ENCODE measurements at regions not wholly inside any gene's neighbourhood (a gene's known extent, or its start where the extent isn't known, plus 50 kb on each side); places are given as distances from the start of the nearest gene placed in this dataset.

DNA sequence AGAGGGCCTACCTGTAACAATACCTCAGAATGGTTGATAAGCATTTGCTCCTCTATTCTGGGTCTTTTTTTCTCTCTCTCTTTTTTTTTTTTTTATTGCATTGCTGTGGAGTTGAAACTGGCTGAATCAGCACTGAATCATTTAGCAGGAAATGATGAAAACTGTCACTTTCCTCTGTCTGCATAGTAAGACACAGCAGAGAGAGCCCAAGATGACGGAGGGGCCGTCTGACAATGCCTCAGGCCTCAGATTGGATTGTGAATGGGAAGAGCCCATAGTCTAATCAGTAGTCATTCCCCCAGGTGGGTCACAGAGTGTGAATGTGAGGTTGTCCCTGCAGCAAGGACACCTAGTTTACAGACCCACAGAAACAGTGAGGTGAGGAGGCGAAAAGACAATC lies 193.2 kb upstream of the PLXNA2 start:
- Histone ChIP-seq H3K36me3 (no peaks in the 10 kb centered on the region), H3K9me3 (peaks cover 4% of the 10 kb centered on the region), H3K27ac (no peak overlapping the region), H3K4me1 (no peaks in the 10 kb centered on the region), H3K27me3 (no peaks in the 10 kb centered on the region), H3K4me3 (no peak overlapping the region)
- DNase-seq (ENCODE audit: low spot score in 2 of 2), result no peak
- no peak for TF ChIP-seq CTCF (IDR thresholded peaks at IDR 0.05)
- TF ChIP-seq POLR2AphosphoS5 (IDR thresholded peaks at IDR 0.05), result no peak
- TF ChIP-seq POLR2A (IDR thresholded peaks at IDR 0.05), result no peak
- TF ChIP-seq EP300 (IDR thresholded peaks at IDR 0.05), result no peak
- WGBS, result 74% methylated on average over 3 of the region's 3 CpGs

GRCh38 chr1:208438112-208438699 lies 194.0 kb upstream of the PLXNA2 start:
- H3K4me3 ChIP-seq, result no peak overlapping the region
- no peak overlapping the region for H3K27ac ChIP-seq
- DNase-seq (ENCODE audit: low spot score in 2 of 2), result no peak
- no peaks in the 10 kb centered on the region for H3K36me3 ChIP-seq
- no peaks in the 10 kb centered on the region for H3K4me1 ChIP-seq
- no peak for TF ChIP-seq CTCF (IDR thresholded peaks at IDR 0.05)
- no peak for TF ChIP-seq POLR2AphosphoS5 (IDR thresholded peaks at IDR 0.05)
- TF ChIP-seq EP300 (IDR thresholded peaks at IDR 0.05), result no peak
- no peak for TF ChIP-seq POLR2A (IDR thresholded peaks at IDR 0.05)
- no peaks in the 10 kb centered on the region for H3K27me3 ChIP-seq
- H3K9me3 ChIP-seq, result peaks cover 4% of the 10 kb centered on the region
- 42% methylated on average over 2 of the region's 2 CpGs for WGBS

DNA sequence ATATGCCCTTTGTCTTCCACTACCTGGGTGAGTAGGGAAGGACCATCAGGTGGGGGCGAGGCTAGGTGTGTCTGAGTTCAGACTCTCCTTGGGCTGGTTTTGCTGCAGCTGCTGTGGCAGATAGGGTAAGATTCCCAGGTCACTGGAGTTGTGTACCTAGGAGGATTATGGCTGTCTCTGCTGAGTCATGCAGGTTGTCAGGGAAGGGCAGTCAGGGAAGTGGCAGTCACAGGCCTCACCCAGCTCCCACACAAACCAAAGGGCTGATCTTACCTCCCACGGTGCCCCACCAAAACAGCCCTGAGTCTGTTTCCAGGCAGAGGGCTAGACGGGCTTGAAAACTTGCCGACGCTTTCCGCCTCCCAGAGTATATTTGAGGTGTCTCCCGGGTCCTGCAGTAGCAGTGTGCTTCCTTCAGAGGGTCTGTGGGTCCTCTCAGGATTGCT lies 201.6 kb upstream of the PLXNA2 start:
- WGBS, result 51% methylated on average over 6 of the region's 7 CpGs
- no peak for DNase-seq (ENCODE audit: low spot score in 2 of 2)
- H3K36me3 ChIP-seq, result no peaks in the 10 kb centered on the region
- no peaks in the 10 kb centered on the region for H3K4me1 ChIP-seq
- no peak overlapping the region for H3K4me3 ChIP-seq
- H3K27me3 ChIP-seq, result no peaks in the 10 kb centered on the region
- no peak overlapping the region for H3K27ac ChIP-seq
- H3K9me3 ChIP-seq, result peaks cover 4% of the 10 kb centered on the region
- TF ChIP-seq EP300 (IDR thresholded peaks at IDR 0.05) (no peak), POLR2A (IDR thresholded peaks at IDR 0.05) (no peak), POLR2AphosphoS5 (IDR thresholded peaks at IDR 0.05) (no peak), CTCF (IDR thresholded peaks at IDR 0.05) (no peak)

DNA sequence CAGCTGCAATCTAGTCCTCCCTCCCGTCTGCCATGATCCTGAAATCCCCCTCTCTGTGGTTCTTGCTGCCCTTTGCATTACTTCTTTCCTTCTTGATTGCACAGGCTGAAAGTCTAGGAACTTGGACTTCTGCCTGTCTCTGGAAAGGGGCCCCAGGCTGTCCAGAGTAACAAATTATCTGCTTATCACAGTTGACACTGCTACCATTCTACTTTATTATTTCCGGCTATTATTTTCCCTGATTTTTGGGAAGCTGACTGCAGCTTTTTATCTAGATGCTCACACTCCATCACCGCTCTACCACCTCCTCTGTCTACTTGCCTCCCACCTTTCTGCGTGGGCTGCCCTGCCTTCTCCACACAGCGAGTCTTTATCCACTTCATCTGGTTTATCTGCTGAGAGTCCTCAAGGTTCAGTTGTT lies 202.1 kb upstream of the PLXNA2 start:
- no peaks in the 10 kb centered on the region for H3K27me3 ChIP-seq
- peaks cover 4% of the 10 kb centered on the region for H3K9me3 ChIP-seq
- 58% methylated on average over 5 of the region's 5 CpGs for WGBS
- H3K36me3 ChIP-seq, result no peaks in the 10 kb centered on the region
- no peak for DNase-seq (ENCODE audit: low spot score in 2 of 2)
- no peak overlapping the region for H3K27ac ChIP-seq
- no peaks in the 10 kb centered on the region for H3K4me1 ChIP-seq
- H3K4me3 ChIP-seq, result no peak overlapping the region
- no peak for TF ChIP-seq POLR2AphosphoS5 (IDR thresholded peaks at IDR 0.05)

DNA sequence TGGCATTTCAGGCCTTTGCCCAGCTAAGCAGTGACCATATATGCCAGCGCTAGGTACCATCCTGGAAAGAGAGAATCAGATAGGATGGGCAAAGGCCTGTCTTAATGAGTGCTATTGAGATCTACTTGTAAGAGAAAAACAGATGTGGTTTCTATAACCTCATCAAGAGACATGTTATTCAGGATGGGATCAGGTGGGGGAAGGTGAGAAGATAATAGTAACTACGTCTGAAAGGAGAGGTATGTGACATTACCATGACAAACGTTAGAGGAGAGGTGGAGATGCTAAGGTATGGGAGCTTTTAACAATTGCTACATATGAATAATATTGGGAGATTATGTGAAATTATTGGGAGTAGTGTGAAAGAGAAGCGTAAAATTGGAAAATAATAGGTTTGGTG lies 204.2 kb upstream of the PLXNA2 start:
- no peak overlapping the region for H3K27ac ChIP-seq
- H3K4me3 ChIP-seq, result no peak overlapping the region
- no peaks in the 10 kb centered on the region for H3K9me3 ChIP-seq
- H3K4me1 ChIP-seq, result no peaks in the 10 kb centered on the region
- TF ChIP-seq EP300 (IDR thresholded peaks at IDR 0.05) (no peak), POLR2A (IDR thresholded peaks at IDR 0.05) (no peak), POLR2AphosphoS5 (IDR thresholded peaks at IDR 0.05) (no peak), CTCF (IDR thresholded peaks at IDR 0.05) (no peak)
- 91% methylated on average over 4 of the region's 4 CpGs for WGBS
- no peaks in the 10 kb centered on the region for H3K36me3 ChIP-seq
- H3K27me3 ChIP-seq, result no peaks in the 10 kb centered on the region
- DNase-seq (ENCODE audit: low spot score in 2 of 2), result no peak

DNA sequence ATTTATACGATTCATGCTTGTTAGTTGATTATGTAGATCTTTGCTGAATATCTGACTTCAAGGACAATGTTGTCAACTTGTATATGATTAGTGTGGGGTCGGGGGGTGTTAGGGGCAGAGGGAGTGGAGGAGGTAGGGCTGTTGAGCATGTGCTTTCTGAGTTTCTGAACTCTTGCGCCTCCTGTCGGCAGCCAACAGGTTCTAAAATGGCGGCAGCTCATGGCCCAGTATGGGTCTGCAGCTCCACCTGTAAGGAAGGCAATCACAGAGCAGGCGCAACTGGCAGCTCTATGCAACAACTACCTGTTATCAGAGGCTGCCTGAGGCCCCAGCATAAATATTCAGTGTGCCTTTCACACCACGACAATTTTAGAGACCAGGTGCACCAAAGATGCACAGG lies 205.8 kb upstream of the PLXNA2 start:
- H3K27ac ChIP-seq, result no peak overlapping the region
- no peaks in the 10 kb centered on the region for H3K9me3 ChIP-seq
- no peak overlapping the region for H3K4me3 ChIP-seq
- no peaks in the 10 kb centered on the region for H3K36me3 ChIP-seq
- WGBS, result 79% methylated on average over 7 of the region's 7 CpGs
- no peak for DNase-seq (ENCODE audit: low spot score in 2 of 2)
- TF ChIP-seq POLR2AphosphoS5 (IDR thresholded peaks at IDR 0.05) (no peak), CTCF (IDR thresholded peaks at IDR 0.05) (no peak), EP300 (IDR thresholded peaks at IDR 0.05) (no peak), POLR2A (IDR thresholded peaks at IDR 0.05) (no peak)
- no peaks in the 10 kb centered on the region for H3K4me1 ChIP-seq
- no peaks in the 10 kb centered on the region for H3K27me3 ChIP-seq
